OCI-LY3 (cell line): ENCODE measurements at regions not wholly inside any gene's neighbourhood (a gene's known extent, or its start where the extent isn't known, plus 50 kb on each side); places are given as distances from the start of the nearest gene placed in this dataset.

Source experiments
- H2AFZ ChIP-seq: fragments of 200-600, 300-600 bp; shearing (Covaris generic); 2 replicates; pipeline ENCODE4 v1.6.0; 2014; ENCODE audit warnings: antibody characterized with exemption, low read depth, low read length
- H3K27ac ChIP-seq: fragments of 200-600, 300-600 bp; sonication (generic); 2 replicates; pipeline ENCODE4 v1.5.1; 2014; ENCODE audit warnings: mild to moderate bottlenecking, low read length, moderate library complexity, mixed read lengths
- H3K27me3 ChIP-seq: fragments of 200-600, 300-600 bp; sonication (generic); 2 replicates; pipeline ENCODE4 v1.6.1; 2014; ENCODE audit warnings: low read depth, low read length, mixed read lengths
- H3K36me3 ChIP-seq: fragments of 200-600, 300-600 bp; sonication (generic); replicated peaks from 2 replicates; pipeline ENCODE3; 2014; ENCODE audit warnings: low read depth, low read length, mixed read lengths
- H3K4me1 ChIP-seq: fragments of 300-600, 200-600 bp; sonication (generic); 2 replicates; pipeline ENCODE4 v1.6.1; 2014; ENCODE audit warnings: low read length, mixed read lengths
- H3K4me2 ChIP-seq: fragments of 200-600, 300-600 bp; sonication (generic); 2 replicates; pipeline ENCODE4 v1.6.1; 2014; ENCODE audit warnings: low read length, mixed read lengths
- H3K4me3 ChIP-seq: fragments of 300-600, 200-600 bp; sonication (generic); 2 replicates; pipeline ENCODE4 v1.5.1; 2014; ENCODE audit warnings: antibody characterized with exemption, mild to moderate bottlenecking, low read length, moderate library complexity
- H3K79me2 ChIP-seq: fragments of 300-600, 200-600 bp; shearing (Covaris generic); 2 replicates; pipeline ENCODE4 v1.6.1; 2014; ENCODE audit warnings: mild to moderate bottlenecking, low read length, mixed read lengths
- H3K9ac ChIP-seq: fragments of 300-600, 200-600 bp; shearing (Covaris generic); 2 replicates; pipeline ENCODE4 v1.6.0; 2014; ENCODE audit warnings: mild to moderate bottlenecking, low read length, moderate library complexity
- H3K9me3 ChIP-seq: fragments of 200-600, 300-600 bp; shearing (Covaris generic); 2 replicates; pipeline ENCODE4 v1.6.1; 2014; ENCODE audit warnings: low read length, mixed read lengths; ENCODE audit not compliant: insufficient read depth
- H4K20me1 ChIP-seq: fragments of 200-600, 300-600 bp; sonication (generic); 2 replicates; pipeline ENCODE4 v1.6.1; 2016; ENCODE audit warnings: low read length, mixed read lengths; ENCODE audit not compliant: insufficient read depth
- EZH2phosphoT487 ChIP-seq: fragments of 200-600 bp; shearing (Covaris generic); IDR thresholded peaks from 2 replicates; pipeline ENCODE4 v1.6.1; 2018; ENCODE audit warnings: antibody characterized with exemption, mixed run types, low read depth
- TF ChIP-seq, protein P1 (sequence below): fragments of 200-600, 300-600 bp; sonication (generic); IDR thresholded peaks from 2 replicates; pipeline ENCODE4 v1.5.1; 2014; ENCODE audit warnings: antibody characterized with exemption, low read length, low read depth

DNA sequence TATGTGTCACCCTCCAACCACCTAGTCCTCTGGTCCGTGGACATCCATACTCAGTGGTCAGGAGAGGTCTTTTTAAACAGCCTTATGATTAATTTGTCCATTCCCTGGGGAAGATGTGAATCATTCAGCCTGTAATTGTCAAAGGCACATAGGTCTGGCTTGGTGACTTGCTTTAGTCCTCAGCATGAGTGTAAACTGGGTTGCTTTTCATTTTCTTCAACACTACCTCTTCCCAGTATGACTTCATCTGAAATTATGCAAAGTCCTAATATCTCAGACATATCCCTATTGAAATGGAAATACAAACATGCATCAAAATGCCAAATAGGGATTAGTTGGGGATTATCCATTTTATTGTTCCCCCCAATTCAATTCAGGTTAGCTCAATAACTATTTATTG, 208.3 kb upstream of the AMOT start:
- TF ChIP-seq, protein P1, sequence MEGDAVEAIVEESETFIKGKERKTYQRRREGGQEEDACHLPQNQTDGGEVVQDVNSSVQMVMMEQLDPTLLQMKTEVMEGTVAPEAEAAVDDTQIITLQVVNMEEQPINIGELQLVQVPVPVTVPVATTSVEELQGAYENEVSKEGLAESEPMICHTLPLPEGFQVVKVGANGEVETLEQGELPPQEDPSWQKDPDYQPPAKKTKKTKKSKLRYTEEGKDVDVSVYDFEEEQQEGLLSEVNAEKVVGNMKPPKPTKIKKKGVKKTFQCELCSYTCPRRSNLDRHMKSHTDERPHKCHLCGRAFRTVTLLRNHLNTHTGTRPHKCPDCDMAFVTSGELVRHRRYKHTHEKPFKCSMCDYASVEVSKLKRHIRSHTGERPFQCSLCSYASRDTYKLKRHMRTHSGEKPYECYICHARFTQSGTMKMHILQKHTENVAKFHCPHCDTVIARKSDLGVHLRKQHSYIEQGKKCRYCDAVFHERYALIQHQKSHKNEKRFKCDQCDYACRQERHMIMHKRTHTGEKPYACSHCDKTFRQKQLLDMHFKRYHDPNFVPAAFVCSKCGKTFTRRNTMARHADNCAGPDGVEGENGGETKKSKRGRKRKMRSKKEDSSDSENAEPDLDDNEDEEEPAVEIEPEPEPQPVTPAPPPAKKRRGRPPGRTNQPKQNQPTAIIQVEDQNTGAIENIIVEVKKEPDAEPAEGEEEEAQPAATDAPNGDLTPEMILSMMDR = no peak
- no peak for TF ChIP-seq EZH2phosphoT487
- Histone ChIP-seq H3K4me1 (no peaks in the 10 kb centered on the region), H3K4me2 (no peak overlapping the region)

DNA sequence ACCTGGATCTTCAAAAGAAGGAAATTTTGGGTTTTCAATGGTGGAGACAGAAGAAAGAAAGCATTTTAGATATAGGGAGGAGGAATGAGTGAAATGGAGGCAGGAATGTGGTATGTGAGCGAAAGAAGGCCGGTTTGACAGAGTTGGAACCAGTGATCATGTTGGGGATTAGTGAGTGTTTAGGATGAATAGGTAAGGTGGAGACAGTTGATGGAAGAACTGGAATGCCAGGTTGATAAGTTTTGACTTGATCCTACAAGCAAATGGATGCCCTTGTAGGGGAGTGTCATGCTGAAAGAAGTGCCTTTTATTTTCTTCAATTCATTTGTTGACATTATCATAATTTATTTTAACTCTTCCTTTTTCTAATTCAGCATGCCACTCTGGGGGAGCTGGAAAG, 207.8 kb upstream of the AMOT start:
- TF ChIP-seq, protein P1 = no peak
- no peak for TF ChIP-seq EZH2phosphoT487
- no peaks in the 10 kb centered on the region for H3K36me3 ChIP-seq
- no peaks in the 10 kb centered on the region for H3K9me3 ChIP-seq
- H3K4me3 ChIP-seq = no peak overlapping the region
- H3K27me3 ChIP-seq = no peaks in the 10 kb centered on the region
- no peak overlapping the region for H2AFZ ChIP-seq
- no peak overlapping the region for H3K9ac ChIP-seq
- no peaks in the 10 kb centered on the region for H4K20me1 ChIP-seq
- no peaks in the 10 kb centered on the region for H3K4me1 ChIP-seq
- H3K27ac ChIP-seq = no peak overlapping the region
- no peak overlapping the region for H3K4me2 ChIP-seq
- no peaks in the 10 kb centered on the region for H3K79me2 ChIP-seq

More for the DNA sequence above, 208.3 kb upstream of the AMOT start:
- Histone ChIP-seq H4K20me1 (no peaks in the 10 kb centered on the region), H2AFZ (no peak overlapping the region), H3K79me2 (no peaks in the 10 kb centered on the region), H3K9ac (no peak overlapping the region), H3K36me3 (no peaks in the 10 kb centered on the region), H3K27ac (no peak overlapping the region), H3K4me3 (no peak overlapping the region), H3K27me3 (no peaks in the 10 kb centered on the region), H3K9me3 (no peaks in the 10 kb centered on the region)

DNA sequence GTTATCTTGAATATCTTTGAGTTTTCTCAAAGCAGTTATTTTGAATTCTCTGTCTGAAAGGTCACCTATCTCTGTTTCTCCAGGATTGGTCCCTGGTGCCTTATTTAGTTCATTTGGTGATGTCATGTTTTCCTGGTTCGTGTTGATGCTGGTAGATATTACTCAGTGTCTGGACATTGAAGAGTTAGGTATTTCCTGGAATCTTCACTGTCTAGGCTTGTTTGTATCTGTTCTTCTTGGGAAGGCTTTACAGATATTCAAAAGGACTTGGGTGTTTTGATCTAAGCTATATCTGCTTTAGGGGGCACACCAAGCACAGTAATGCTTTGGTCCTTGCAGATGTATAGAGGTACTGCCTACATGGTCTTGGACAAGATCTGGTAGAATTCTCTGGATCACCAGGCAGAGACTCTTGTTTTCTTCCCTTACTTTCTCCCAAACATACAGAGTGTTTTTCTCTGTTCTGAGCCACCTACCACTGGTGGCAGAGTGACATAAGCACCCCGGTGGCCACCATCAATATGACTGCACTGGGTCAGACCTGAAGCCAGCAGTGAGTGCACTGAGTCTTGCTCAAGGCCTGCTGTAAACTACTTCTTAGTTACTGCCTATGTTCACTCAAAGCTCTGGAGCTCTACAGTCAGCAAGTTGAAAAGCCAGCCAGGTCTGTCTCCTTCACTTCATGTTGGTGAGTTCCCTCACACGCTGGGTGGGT, 193.5 kb upstream of the AMOT start:
- Histone ChIP-seq H3K4me3 (no peak overlapping the region), H3K27ac (no peak overlapping the region), H3K36me3 (no peaks in the 10 kb centered on the region), H3K4me2 (no peak overlapping the region), H3K27me3 (no peaks in the 10 kb centered on the region), H2AFZ (no peak overlapping the region), H3K9me3 (no peaks in the 10 kb centered on the region), H3K79me2 (no peaks in the 10 kb centered on the region), H4K20me1 (no peaks in the 10 kb centered on the region), H3K9ac (no peak overlapping the region), H3K4me1 (no peaks in the 10 kb centered on the region)
- TF ChIP-seq, protein P1 = no peak
- no peak for TF ChIP-seq EZH2phosphoT487

DNA sequence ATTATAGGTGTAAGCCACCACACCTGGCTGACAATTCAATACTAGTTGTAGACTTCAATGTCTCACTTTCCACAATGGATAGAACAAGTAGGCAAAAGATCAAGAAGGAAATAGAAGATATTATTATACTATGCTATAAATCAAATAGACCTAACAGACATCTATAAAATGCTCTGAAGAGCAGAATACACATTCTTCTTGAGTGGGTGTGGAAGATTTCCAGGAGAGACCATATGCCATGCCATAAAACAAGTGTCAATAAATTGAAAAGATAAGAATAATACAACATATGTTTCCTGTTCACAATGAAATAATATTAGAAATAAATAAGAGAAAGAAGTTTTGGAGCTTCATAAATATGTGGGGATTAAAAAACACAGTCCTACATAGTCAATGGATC, 179.3 kb upstream of the AMOT start:
- TF ChIP-seq, protein P1 = no peak
- TF ChIP-seq EZH2phosphoT487 = no peak
- H3K27me3 ChIP-seq = no peaks in the 10 kb centered on the region

More for the DNA sequence above, 179.3 kb upstream of the AMOT start:
- no peak overlapping the region for H2AFZ ChIP-seq
- no peaks in the 10 kb centered on the region for H4K20me1 ChIP-seq
- H3K36me3 ChIP-seq = no peaks in the 10 kb centered on the region
- no peak overlapping the region for H3K27ac ChIP-seq
- H3K79me2 ChIP-seq = no peaks in the 10 kb centered on the region
- no peaks in the 10 kb centered on the region for H3K4me1 ChIP-seq
- H3K9me3 ChIP-seq = no peaks in the 10 kb centered on the region
- H3K9ac ChIP-seq = no peak overlapping the region
- H3K4me3 ChIP-seq = no peak overlapping the region
- no peak overlapping the region for H3K4me2 ChIP-seq
